SU-DHL-6 (cell line): ENCODE measurements at regions not wholly inside any gene's neighbourhood (a gene's known extent, or its start where the extent isn't known, plus 50 kb on each side); places are given as distances from the start of the nearest gene placed in this dataset.

Experiments
- H2AFZ ChIP-seq: fragments of 200-600 bp; sonication (generic); 2 replicates; pipeline ENCODE4 v1.6.1; 2014; ENCODE audit warnings: low read depth, mild to moderate bottlenecking, moderate library complexity, mixed read lengths, antibody characterized with exemption, low read length; ENCODE audit not compliant: severe bottlenecking
- H3F3A ChIP-seq: fragments of 200-600 bp; shearing (Covaris generic); 2 replicates; pipeline ENCODE4 v1.6.0; 2016; ENCODE audit warnings: antibody characterized with exemption, mild to moderate bottlenecking; ENCODE audit not compliant: insufficient read depth
- H3K27ac ChIP-seq: fragments of 200-600 bp; sonication (generic); 2 replicates; pipeline ENCODE4 v1.5.1; 2016; ENCODE audit warnings: low read depth, mild to moderate bottlenecking, low read length, moderate library complexity, mixed read lengths
- H3K27me3 ChIP-seq: fragments of 200-600 bp; sonication (generic), shearing (Covaris generic); 2 replicates; pipeline ENCODE4 v1.6.0; 2014; ENCODE audit warnings: mild to moderate bottlenecking, low read length
- H3K36me3 ChIP-seq: fragments of 200-600 bp; sonication (generic); 2 replicates; pipeline ENCODE4 v1.6.1; 2014; ENCODE audit warnings: mild to moderate bottlenecking, low read length, mixed read lengths
- H3K4me2 ChIP-seq: fragments of 300-600, 200-600 bp; shearing (Covaris generic), sonication (generic); 2 replicates; pipeline ENCODE4 v1.6.0; 2014; ENCODE audit warnings: low read length, low read depth, mild to moderate bottlenecking; ENCODE audit not compliant: poor library complexity, severe bottlenecking
- H3K4me3 ChIP-seq: fragments of 200-600 bp; sonication (generic); 2 replicates; pipeline ENCODE4 v1.5.1; 2014; ENCODE audit warnings: antibody characterized with exemption, low read length, mild to moderate bottlenecking, mixed read lengths; ENCODE audit not compliant: insufficient read depth, poor library complexity, severe bottlenecking
- H3K79me2 ChIP-seq: fragments of 200-600 bp; sonication (generic); 2 replicates; pipeline ENCODE4 v1.6.1; 2014; ENCODE audit warnings: mild to moderate bottlenecking, low read length, moderate library complexity; ENCODE audit not compliant: insufficient read depth
- H3K9ac ChIP-seq: fragments of 200-600 bp; sonication (generic); 2 replicates; pipeline ENCODE4 v1.7.0; 2014; ENCODE audit warnings: mild to moderate bottlenecking, low read length
- H3K9me2 ChIP-seq: fragments of 200-600 bp; sonication (generic); replicated peaks from 2 replicates; pipeline ENCODE4 v1.6.1; 2014; ENCODE audit warnings: low read length; ENCODE audit not compliant: insufficient read depth
- H3K9me3 ChIP-seq: fragments of 200-600 bp; sonication (generic); 2 replicates; pipeline ENCODE4 v1.6.1; 2014; ENCODE audit warnings: low read length, mixed read lengths; ENCODE audit not compliant: insufficient read depth
- H4K20me1 ChIP-seq: fragments of 200-600 bp; sonication (generic); 2 replicates; pipeline ENCODE4 v1.6.1; 2014; ENCODE audit warnings: low read depth, mild to moderate bottlenecking, antibody characterized with exemption, low read length, moderate library complexity, mixed read lengths
- CTCF ChIP-seq: fragments of 200-600 bp; sonication (generic); IDR thresholded peaks from one replicate; pipeline ENCODE4 v1.5.1; 2017; ENCODE audit warnings: antibody characterized with exemption, mild to moderate bottlenecking, low read length, moderate library complexity; ENCODE audit not compliant: insufficient read depth, poor library complexity, severe bottlenecking
- EZH2phosphoT487 ChIP-seq: fragments of 200-600 bp; sonication (generic), shearing (Covaris generic); conservative IDR thresholded peaks from 2 replicates; pipeline ENCODE4 v1.6.1; 2018; ENCODE audit warnings: mild to moderate bottlenecking, antibody characterized with exemption, low read length, moderate library complexity, mixed read lengths

- no peaks in the 10 kb centered on the region for H3K79me2 ChIP-seq
- no peaks in the 10 kb centered on the region for H4K20me1 ChIP-seq
- no peaks in the 10 kb centered on the region for H3K27me3 ChIP-seq
- H3K9ac ChIP-seq = no peak overlapping the region
- no peaks in the 10 kb centered on the region for H3K9me3 ChIP-seq
- no peaks in the 10 kb centered on the region for H3F3A ChIP-seq
- no peaks in the 10 kb centered on the region for H3K36me3 ChIP-seq
- H3K4me2 ChIP-seq = no peak overlapping the region
- TF ChIP-seq EZH2phosphoT487 = no peak
- no peak for TF ChIP-seq CTCF
- H3K27ac ChIP-seq = no peak overlapping the region
- no peaks in the 10 kb centered on the region for H3K9me2 ChIP-seq
- no peak overlapping the region for H2AFZ ChIP-seq
- no peak overlapping the region for H3K4me3 ChIP-seq
Observed at GRCh38 chr13:34543836-34544235, 398.2 kb upstream of the NBEA start.

- no peaks in the 10 kb centered on the region for H4K20me1 ChIP-seq
- no peak overlapping the region for H3K9ac ChIP-seq
- no peaks in the 10 kb centered on the region for H3K9me2 ChIP-seq
- no peak overlapping the region for H3K4me3 ChIP-seq
- no peak overlapping the region for H2AFZ ChIP-seq
- H3F3A ChIP-seq = no peaks in the 10 kb centered on the region
- H3K27me3 ChIP-seq = no peaks in the 10 kb centered on the region
- H3K36me3 ChIP-seq = no peaks in the 10 kb centered on the region
- H3K79me2 ChIP-seq = no peaks in the 10 kb centered on the region
- no peak overlapping the region for H3K4me2 ChIP-seq
- TF ChIP-seq EZH2phosphoT487 (no peak), CTCF (no peak)
- no peaks in the 10 kb centered on the region for H3K9me3 ChIP-seq
- H3K27ac ChIP-seq = no peak overlapping the region
Observed at GRCh38 chr13:34545461-34545860, 396.6 kb upstream of the NBEA start.

GRCh38 chr13:34546344-34547250 is 395.5 kb upstream of the NBEA start:
- Histone ChIP-seq H3K36me3 (no peaks in the 10 kb centered on the region), H3K4me3 (no peak overlapping the region), H3K27me3 (no peaks in the 10 kb centered on the region), H3K9me2 (no peaks in the 10 kb centered on the region), H3K9ac (no peak overlapping the region), H3K9me3 (no peaks in the 10 kb centered on the region), H3F3A (no peaks in the 10 kb centered on the region), H3K79me2 (no peaks in the 10 kb centered on the region), H4K20me1 (no peaks in the 10 kb centered on the region), H3K4me2 (no peak overlapping the region), H3K27ac (no peak overlapping the region), H2AFZ (no peak overlapping the region)
- TF ChIP-seq EZH2phosphoT487 (no peak), CTCF (no peak)
